ENCODE measurements at regions not wholly inside any gene's neighbourhood (a gene's known extent, or its start where the extent isn't known, plus 50 kb on each side); places are given as distances from the start of the nearest gene placed in this dataset.

DNA sequence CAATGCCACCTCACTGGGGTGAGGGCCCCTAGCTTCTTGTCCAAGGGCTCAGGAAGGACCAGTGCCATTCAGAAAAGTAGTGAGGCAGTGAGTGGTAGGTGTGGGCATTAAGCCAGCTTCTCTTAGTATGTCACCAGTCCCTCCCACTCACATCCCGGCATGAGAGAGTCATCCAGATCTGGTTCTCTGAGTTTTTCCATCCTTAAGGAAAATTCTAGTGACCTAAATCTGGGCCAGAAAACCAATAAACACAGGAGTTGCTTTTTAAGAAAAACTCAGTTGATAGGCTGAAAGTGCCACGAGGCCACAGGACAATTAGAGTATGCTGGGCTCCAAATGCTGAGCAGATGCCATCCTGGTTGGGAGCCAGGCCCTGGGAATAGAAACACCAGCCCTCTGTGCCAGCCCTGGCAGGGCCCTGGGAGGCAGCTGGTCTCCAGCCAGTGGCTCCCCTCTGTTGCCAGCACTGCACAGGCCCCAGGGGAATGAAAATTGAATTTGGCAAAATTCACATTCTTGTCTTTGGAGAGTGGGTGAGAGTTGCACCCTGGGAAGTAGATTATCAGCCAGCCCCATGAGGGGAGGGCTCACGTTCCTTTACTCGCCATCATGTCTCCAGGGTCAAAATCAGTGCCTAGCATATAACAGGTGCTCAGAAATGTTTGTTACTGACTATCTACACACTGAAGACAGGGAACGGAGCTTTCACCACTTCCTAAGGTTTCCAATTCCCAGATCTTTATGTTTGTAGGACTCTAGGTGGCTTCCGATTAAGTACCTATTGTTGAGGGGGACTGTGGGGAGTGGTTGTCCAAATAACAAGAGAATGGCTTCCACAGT is 52.8 kb downstream of the FAM43A start:
- peak; percentile 71 for DNase-seq (ENCODE audit: low spot score)

- DNase-seq (ENCODE audit: low spot score), result no peak
These were observed 54.0 kb downstream of the FAM43A start for GRCh38 chr3:194739498-194740284.

- DNase-seq (ENCODE audit: low spot score), result peak; percentile 58
These were observed 55.3 kb downstream of the FAM43A start for GRCh38 chr3:194740859-194741491.

DNA sequence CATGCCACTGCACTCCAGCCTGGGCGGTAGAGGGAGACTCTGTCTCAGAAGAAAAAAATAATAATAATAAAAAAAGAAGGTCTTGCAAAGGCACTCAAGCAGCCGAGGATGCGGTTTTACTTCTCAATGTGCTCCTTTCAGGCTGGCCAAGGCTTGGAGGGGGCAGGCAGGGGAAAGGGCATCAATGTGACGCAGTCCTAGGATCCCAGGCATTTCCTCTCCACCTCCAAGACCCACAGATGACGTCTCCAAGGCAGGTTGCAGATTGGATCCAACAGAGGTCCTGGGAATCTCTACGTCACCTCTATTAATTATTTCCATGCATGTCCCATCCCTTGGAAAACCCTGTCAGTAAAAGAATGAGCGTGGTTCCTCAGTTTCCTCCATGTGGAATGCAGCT is 56.2 kb downstream of the FAM43A start:
- DNase-seq (ENCODE audit: low spot score), result no peak

GRCh38 chr3:194744826-194745225 is 59.1 kb downstream of the FAM43A start:
- DNase-seq (ENCODE audit: low spot score), result no peak

GRCh38 chr3:194745422-194746184 is 59.9 kb downstream of the FAM43A start:
- no peak for DNase-seq (ENCODE audit: low spot score)

DNA sequence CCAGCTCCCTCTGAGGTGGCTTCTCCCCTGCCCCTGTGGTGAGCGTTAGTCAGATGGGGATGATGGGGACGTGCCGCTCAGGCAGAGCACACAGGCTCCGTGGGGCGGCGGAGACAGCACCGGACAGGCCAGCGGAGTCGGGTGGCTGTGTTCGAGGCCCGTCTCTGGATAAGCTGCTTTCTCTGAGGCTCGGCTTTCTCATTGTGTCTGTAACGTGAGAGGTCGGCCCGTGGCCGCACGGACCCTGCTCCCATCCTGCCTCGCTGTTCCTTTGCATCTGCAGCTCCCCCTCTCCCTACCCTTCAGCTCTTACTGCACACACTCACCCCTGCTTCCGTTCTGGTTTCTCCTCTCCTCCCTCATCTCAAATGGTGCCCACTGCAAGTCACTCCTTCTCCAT is 62.5 kb downstream of the FAM43A start:
- no peak for DNase-seq (ENCODE audit: low spot score)

GRCh38 chr3:194749631-194750490 is 64.2 kb downstream of the FAM43A start:
- DNase-seq (ENCODE audit: low spot score), result no peak

- DNase-seq (ENCODE audit: low spot score), result no peak
These were observed 64.8 kb downstream of the FAM43A start for GRCh38 chr3:194750491-194750828.

GRCh38 chr3:194755671-194756459 is 70.2 kb downstream of the FAM43A start:
- no peak for DNase-seq (ENCODE audit: low spot score)

- no peak for DNase-seq (ENCODE audit: low spot score)
These were observed 70.7 kb downstream of the FAM43A start for GRCh38 chr3:194756460-194756779.

- DNase-seq (ENCODE audit: low spot score), result no peak
These were observed 71.2 kb downstream of the FAM43A start for GRCh38 chr3:194756791-194757325.

DNA sequence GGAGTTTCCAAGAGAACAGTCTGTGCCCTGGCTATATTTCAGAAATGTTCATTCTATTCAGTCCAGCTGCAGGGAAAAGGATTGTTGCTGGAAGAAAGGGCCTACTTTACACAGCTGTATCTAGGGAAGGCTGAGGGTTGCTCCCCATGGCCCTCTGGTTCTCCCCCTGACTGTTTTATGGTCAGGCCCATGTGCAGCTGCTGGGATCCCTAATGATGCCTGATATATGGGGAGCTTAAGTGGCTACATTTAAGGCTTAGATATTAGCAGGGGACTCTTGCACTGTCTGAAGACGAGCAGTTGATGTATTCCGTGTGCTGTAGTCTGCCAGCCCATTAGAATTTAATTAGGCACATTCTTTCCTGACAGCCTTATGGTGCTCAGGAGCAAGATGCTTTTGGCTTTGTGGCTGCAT is 72.0 kb downstream of the FAM43A start:
- no peak for DNase-seq (ENCODE audit: low spot score)

GRCh38 chr3:194758716-194759115 is 73.0 kb downstream of the FAM43A start:
- no peak for DNase-seq (ENCODE audit: low spot score)

DNA sequence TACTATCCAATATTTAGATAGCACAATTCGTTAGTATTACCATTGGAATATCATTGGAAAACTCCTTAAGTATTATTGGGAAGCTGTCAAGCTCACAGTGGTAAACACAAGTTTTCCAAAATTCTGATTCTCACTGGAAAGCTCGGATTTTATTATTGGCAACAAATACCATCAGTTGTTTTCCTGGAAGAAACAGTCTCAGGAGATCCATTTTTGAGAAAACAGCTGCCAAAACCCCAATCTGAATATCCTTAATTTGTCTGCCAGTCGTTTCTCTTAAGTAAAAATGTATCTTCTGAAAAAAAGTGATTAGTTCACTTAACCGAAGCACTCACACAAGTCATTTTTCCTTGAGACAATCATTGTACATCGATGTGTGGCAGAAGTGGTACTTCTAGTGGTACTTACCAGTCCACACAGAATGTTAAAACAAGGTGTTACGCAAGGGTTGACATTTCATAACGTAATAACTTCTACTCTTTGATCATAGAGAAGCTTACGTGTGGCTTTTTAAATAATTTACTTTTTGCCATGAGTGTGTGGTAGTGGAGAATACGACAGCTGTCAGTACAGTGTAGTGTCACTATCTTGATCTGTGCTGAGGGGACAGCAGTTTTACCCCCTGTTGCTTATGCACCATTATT is 74.9 kb downstream of the FAM43A start:
- no peak for DNase-seq (ENCODE audit: low spot score)

DNA sequence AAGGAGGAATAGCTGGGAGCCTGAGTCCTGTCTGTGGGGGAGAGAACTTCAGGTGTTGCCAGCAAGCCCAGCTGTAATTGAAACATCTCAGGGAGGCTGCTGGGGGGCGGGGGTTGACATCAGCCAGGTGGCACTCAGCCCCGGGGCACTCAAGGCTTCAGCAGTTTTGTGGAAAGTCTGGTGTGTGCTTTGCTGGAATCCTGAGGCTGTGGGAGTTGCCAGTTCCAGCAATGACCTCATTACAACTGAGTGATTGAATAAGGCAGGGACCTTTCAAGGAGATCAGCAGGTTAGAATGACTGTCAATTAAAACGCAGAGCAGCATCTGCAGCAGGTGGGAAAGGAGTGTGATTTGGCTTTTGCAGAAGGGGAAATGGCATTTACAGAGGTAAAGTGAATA is 75.7 kb downstream of the FAM43A start:
- DNase-seq (ENCODE audit: low spot score), result no peak

GRCh38 chr3:194766845-194767244 is 81.2 kb downstream of the FAM43A start:
- no peak for DNase-seq (ENCODE audit: low spot score)

DNA sequence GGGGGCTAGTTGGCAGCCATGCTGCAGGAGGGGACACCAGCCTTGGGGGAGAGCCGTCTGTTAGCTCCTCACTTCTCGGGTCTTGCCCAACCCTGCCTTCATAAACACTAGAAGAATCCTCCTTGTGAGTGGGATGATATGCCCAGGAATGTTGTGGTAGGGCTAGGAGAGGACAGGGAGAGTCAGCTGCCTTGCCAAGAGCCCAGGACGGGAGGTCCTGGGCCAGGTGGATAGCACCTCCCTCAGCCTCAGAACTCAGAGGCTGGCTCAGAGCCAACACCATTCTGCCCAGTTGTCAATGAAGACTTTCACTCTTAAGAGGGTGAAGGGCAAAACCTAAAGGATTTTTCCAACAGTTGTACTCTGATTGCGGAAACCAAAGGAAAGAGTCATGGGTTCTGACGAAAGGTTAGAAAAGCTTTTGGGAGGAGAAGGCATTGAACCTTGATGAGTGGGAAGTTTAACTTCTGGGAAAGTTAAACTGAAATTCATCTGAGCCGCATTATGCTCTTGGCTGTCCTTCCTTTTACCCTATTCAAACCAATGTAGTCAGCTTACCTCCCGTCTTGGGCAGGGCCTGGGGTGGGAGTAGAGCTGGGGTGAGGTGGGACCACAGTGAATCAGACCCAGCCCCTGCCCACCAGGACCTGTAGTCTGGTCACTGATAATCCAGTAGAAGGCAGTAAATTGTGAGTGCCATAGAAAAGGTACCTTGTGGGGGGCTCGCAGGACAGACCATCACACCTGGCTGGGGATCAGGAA is 81.9 kb downstream of the FAM43A start:
- DNase-seq (ENCODE audit: low spot score), result no peak

DNA sequence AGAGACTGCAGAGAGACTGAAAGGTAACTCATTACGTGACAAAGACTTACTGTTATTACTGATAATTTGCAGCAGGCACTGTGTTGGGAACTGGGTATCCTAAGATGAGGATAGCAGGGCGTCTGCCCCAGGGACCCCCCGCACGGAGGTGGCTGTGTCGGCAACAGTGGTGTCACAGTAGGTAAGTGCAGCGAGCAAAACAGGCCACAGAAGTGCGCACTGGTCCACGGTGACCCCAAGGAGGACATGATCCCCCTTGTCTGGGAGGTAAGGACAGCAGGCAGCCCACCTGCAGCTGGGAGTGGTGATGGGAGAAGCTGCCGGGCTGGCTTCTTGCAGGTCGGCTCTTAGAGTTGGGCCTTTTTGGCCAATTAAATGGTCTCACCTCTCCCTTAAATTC is 82.9 kb downstream of the FAM43A start:
- DNase-seq (ENCODE audit: low spot score), result no peak

All from RKO (cell line).